MV-4-11 (cell line): ENCODE measurements at regions not wholly inside any gene's neighbourhood (a gene's known extent, or its start where the extent isn't known, plus 50 kb on each side); places are given as distances from the start of the nearest gene placed in this dataset.
"Not testable (repeated sequence)": the region's sequence is repeated elsewhere in the genome, so short reads cannot be mapped to it uniquely, and the experiment has no call there.

Experiments used
- DNase-seq: peaks from one replicate; lab custom pipeline; 2025; lab: John Stamatoyannopoulos, UW

DNA sequence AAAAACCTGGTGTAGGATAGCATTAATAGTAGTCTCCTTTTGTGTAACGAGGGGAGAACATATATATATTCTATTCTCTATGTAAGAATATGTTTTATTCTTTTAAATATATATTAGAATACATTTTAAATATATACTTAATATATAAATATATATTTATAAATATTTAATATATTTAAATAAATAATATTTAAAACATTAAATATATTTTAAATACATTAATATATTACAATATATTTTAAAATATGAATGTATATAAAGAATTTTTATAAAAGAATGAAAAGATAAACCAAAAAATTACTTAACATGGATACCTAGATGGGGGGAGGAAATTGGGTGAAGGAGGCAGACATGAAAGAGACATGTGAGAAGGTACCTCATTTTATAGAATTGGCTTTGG, 53.0 kb upstream of the ZNF831 start:
- no peak for DNase-seq

DNA sequence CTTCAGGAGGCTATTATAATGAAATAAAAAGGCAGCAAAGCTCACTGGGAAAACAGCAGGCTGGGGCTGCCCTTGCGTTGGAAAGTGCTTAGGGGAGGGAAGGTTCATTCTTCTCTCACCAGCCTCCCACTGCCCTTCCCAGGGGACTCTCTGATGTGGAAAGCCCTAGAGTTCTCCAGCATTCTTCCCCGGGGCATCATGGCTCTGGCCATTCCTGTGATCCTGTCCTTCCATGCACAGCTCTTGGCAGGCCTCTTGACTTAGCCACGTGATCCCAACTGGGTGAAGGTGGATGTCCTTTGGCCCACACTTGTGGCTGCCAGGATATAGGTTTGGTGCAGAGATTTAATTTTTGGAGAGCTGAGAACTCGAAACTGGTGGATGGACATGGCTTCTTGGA, 58.0 kb upstream of the ZNF831 start:
- no peak for DNase-seq

- DNase-seq, result peak; percentile 25
Measured at GRCh38 chr20:59104831-59105230, 58.8 kb upstream of the ZNF831 start.

DNA sequence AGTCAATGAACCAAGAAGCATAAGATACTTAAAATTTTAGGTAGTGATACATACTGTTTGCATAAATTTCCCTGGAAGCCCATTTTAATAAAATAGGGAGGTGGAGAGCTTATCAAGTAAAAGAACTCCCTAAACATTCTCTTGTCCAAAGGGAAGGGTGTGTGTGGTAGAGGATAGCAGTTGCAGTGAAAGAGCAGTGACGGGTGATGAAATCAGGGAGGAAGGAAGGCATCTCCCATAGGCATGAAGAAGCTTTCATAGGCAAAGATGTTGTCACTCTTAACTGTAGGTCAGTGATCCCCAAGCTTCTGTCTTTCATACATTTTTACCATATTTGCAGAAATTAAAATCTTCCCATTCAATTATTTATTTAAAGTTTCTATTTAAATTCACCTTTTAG, 60.0 kb upstream of the ZNF831 start:
- DNase-seq, result no peak

DNA sequence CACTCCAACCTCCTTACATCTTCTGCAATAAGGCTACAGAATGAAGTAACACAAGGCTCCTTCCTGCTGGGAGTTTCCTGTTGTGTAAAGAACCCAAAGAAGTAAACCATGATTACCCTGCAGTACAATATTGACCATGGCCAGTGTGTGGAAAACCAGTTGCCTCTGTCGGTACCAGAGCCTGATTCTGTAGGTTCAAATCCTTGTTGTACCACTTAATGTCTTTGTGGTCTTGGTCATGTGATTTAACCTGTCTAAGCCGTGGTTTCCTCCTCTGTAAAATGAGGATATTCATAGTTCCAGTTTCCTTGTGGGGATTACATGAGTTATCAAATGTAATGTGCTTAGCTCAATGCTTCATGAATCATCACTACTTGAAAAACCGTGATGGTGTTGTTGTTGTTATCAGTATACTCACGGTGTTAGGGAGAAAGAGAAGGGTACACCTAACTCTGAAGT, 60.3 kb upstream of the PRELID3B start:
- peak; percentile 81 for DNase-seq

- peak; percentile 0 for DNase-seq
Measured at GRCh38 chr20:59101961-59102360, 59.4 kb upstream of the PRELID3B start.

DNA sequence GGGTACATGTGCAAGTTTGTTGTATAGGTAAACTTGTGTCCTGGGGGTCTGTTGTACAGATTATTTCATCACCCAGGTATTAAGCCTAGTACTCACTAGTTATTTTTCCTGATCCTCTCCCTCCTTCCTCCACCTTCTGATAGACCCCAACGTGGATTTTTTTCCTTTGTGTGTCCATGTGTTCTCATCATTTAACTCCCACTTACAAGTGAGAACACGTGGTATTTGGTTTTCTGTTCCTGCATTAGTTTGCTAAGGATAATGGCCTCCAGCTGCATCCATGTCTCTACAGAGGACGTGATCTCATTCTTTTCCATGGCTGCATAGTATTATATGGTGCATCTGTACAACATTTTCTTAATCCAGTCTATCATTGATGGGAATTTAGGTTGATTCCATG, 57.3 kb upstream of the PRELID3B start:
- DNase-seq, result not testable (repeated sequence)

DNA sequence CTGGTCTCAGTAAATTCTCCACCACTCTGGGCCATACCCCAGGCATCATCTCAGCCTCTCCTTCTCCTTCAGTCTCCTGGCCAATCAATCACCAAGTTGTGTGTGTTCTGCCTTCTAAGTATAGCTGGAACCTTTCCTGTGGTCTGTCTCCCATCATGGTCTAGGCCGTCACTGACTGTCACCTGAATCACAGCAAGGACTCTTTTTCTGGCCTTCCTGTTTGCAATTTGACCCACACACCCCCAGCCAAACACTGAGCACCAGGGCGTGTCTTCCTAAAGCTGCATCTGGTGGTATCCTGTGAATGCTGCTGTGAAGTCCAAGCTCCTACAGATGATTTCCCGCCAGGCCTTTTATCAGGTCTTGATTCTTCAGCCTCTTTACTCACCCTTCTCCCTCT, 52.6 kb upstream of the PRELID3B start:
- DNase-seq, result no peak

DNA sequence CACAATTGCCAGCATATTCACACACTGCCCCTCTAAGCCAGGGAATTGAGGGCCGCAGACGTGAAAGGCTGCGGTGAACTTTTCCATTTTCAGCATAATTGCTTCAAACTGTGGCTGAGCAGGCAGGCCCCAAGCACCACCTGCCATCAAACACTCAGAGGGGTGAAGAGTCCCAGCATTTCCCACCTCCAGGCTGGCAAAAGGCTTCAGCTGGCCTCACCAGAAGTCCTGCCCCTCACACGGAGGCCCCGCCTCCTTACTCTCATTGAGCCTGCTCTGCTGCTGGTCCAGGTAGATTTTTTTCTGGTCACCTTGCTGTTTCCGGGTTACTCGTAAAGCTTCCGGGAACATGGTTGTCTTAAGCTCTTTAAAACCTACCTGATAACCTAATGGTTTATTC, 52.0 kb upstream of the PRELID3B start:
- DNase-seq, result no peak
